GM19193 (cell line): ENCODE measurements at regions not wholly inside any gene's neighbourhood (a gene's known extent, or its start where the extent isn't known, plus 50 kb on each side); places are given as distances from the start of the nearest gene placed in this dataset.

Source experiments
- POLR2A ChIP-seq: IDR thresholded peaks from 4 replicates; pipeline ENCODE4 v1.6.1; 2011; ENCODE audit not compliant: insufficient read depth, insufficient read length; ENCODE audit errors: extremely low read depth

- TF ChIP-seq POLR2A = no peak
These were observed 131.4 kb upstream of the RUNX3 start for GRCh38 chr1:25061261-25061995.

- TF ChIP-seq POLR2A = no peak
These were observed 127.1 kb upstream of the RUNX3 start for GRCh38 chr1:25057188-25057587.

GRCh38 chr1:25056536-25056935 is 126.5 kb upstream of the RUNX3 start:
- TF ChIP-seq POLR2A = no peak

- TF ChIP-seq POLR2A = no peak
These were observed 125.9 kb upstream of the RUNX3 start for GRCh38 chr1:25055961-25056360.

- no peak for TF ChIP-seq POLR2A
These were observed 125.3 kb upstream of the RUNX3 start for GRCh38 chr1:25055324-25055780.

GRCh38 chr1:25054526-25055323 is 124.6 kb upstream of the RUNX3 start:
- TF ChIP-seq POLR2A = no peak

- no peak for TF ChIP-seq POLR2A
These were observed 123.6 kb upstream of the RUNX3 start for GRCh38 chr1:25053576-25054250.

- TF ChIP-seq POLR2A = no peak
These were observed 121.8 kb upstream of the RUNX3 start for GRCh38 chr1:25051906-25052305.

- TF ChIP-seq POLR2A = no peak
These were observed 121.4 kb upstream of the RUNX3 start for GRCh38 chr1:25051504-25051903.

- no peak for TF ChIP-seq POLR2A
These were observed 120.1 kb upstream of the RUNX3 start for GRCh38 chr1:25050165-25050564.

- no peak for TF ChIP-seq POLR2A
These were observed 119.1 kb upstream of the RUNX3 start for GRCh38 chr1:25049190-25049589.

- no peak for TF ChIP-seq POLR2A
These were observed 118.7 kb upstream of the RUNX3 start for GRCh38 chr1:25048728-25049127.

- no peak for TF ChIP-seq POLR2A
These were observed 117.6 kb upstream of the RUNX3 start for GRCh38 chr1:25047506-25048240.

GRCh38 chr1:25046194-25046532 is 116.1 kb upstream of the RUNX3 start:
- no peak for TF ChIP-seq POLR2A

- TF ChIP-seq POLR2A = no peak
These were observed 115.6 kb upstream of the RUNX3 start for GRCh38 chr1:25045480-25046193.

- no peak for TF ChIP-seq POLR2A
These were observed 113.1 kb upstream of the RUNX3 start for GRCh38 chr1:25043228-25043580.
